ENCODE measurements at regions not wholly inside any gene's neighbourhood (a gene's known extent, or its start where the extent isn't known, plus 50 kb on each side); places are given as distances from the start of the nearest gene placed in this dataset.

DNA sequence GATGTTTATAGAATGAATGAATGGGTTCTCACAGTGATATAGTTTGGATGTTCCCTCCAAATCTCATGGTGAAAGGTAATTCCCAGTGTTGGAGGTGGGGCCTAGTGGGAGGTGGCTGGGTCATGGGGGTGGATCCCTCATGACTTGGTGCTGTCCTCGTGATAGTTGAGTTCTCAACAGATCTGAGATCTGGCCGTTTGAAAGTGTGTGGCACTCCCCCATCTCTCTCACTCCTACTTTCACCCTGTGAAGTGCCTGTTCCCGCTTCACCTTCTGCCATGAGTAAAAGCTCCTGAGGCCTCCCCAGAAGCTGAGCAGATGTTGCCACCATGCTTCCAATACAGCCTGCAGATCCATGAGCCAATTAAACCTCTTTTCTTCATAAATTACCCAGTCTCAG, 170.8 kb upstream of the LINGO1 start:
- DNase-seq (ENCODE audit: low read depth in 4 of 4, low spot score in 3 of 4): no peak

DNA sequence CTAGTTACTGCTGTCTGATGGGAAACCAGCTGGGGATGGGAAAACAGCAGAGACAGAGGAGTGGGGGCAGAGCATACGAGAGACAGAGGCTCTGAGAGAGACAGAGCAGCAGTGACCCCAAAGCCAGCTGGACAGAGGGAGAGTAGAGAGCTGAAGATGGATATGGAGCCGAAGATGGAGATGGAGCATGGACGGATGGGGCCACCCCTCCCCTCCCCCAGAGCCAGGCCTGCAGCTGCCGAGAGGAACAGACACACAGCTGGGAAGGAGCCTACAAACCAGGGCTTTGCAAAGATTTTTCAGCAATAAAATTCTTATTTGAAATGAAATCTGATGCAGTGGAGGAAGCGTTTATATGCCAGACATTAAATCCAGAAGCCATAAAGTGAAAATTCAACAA, 167.6 kb upstream of the LINGO1 start:
- DNase-seq (ENCODE audit: low read depth in 4 of 4, low spot score in 3 of 4): no peak

- DNase-seq (ENCODE audit: low read depth in 4 of 4, low spot score in 3 of 4): no peak
Measured at GRCh38 chr15:77798847-77799246, 166.1 kb upstream of the LINGO1 start.

DNA sequence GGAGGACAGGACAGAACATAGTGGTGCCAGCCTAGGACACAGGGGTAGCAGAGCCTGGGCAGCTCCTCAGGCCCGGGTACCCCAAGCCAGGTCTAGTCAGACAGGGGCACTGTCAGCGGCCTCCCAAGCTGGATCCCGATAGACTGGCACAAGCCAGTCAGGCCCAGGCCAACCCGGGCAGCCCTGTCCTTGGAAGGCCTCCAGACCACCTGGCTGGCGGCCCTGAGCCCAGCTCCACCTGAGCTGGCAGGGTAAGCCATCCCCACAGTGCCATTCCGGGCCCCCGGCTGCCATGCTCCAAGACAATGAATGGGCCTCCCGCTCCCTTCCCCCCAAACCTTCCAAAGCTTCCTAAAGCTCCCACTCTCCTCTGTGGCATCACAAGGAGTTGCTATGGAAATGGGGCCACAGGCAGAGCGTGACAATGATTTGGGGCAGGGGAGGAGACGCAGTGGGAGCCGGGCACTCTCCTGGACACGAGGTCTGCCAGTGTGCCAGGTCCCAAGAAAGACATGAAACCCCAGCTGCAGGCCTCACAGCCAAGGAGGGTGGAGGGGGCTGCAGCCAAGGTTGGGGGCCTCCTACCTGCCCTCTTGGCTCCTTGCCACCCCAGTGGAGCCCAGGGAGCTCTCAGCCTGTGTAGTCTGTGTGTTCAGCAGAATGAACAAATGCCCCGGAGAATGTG, 165.6 kb upstream of the LINGO1 start:
- no peak for DNase-seq (ENCODE audit: low read depth in 4 of 4, low spot score in 3 of 4)

- DNase-seq (ENCODE audit: low read depth in 4 of 4, low spot score in 3 of 4): no peak
Measured at GRCh38 chr15:77797270-77797669, 164.6 kb upstream of the LINGO1 start.

- no peak for DNase-seq (ENCODE audit: low read depth in 4 of 4, low spot score in 3 of 4)
Measured at GRCh38 chr15:77796046-77796729, 163.5 kb upstream of the LINGO1 start.

- no peak for DNase-seq (ENCODE audit: low read depth in 4 of 4, low spot score in 3 of 4)
Measured at GRCh38 chr15:77795446-77795845, 162.7 kb upstream of the LINGO1 start.

- DNase-seq (ENCODE audit: low read depth in 4 of 4, low spot score in 3 of 4): no peak
Measured at GRCh38 chr15:77791941-77792340, 159.2 kb upstream of the LINGO1 start.

DNA sequence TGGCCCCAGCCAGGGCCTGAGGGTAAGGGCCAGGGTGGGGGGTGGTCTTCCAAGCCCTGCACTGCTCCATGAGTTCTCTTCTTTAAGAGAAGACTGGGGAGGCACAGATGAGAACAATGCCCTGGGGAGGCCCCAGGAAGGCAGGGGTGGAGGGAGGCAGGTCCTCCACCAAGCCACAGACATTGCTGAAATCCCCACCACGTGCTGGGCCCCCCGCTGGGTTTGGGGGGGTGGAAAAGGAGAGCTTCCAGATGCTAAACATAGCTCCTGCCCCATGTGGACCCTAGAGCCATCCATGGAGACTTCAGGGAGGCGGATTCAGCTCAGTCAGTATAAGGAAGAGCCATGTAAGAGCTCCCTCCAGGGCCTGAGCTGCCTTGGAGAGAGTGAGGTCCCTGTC, 157.8 kb upstream of the LINGO1 start:
- no peak for DNase-seq (ENCODE audit: low read depth in 4 of 4, low spot score in 3 of 4)

GRCh38 chr15:77786956-77787355, 154.2 kb upstream of the LINGO1 start:
- no peak for DNase-seq (ENCODE audit: low read depth in 4 of 4, low spot score in 3 of 4)

- DNase-seq (ENCODE audit: low read depth in 4 of 4, low spot score in 3 of 4): no peak
Measured at GRCh38 chr15:77786181-77786890, 153.6 kb upstream of the LINGO1 start.

GRCh38 chr15:77784361-77785292, 151.9 kb upstream of the LINGO1 start:
- DNase-seq (ENCODE audit: low read depth in 4 of 4, low spot score in 3 of 4): no peak

DNA sequence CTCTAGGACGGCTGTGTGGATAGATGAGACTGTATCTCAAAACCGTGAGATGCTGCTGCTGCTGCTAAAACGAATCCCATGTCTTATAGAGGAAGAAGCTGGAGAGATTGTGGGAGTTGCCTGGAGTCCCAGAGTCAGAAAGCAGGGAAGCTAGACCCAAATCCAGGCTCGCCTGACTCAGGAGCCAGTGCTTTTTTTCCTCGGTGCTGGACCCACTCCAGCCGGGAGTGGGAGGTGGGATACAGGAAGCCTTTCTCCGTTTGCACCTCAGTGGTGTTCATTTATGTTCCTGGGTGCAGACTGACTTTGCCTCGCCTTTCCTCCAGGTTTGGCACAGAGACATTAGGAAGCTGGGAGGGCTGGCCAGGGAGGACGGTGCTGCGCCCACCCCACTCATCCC, 150.9 kb upstream of the LINGO1 start:
- no peak for DNase-seq (ENCODE audit: low read depth in 4 of 4, low spot score in 3 of 4)

DNA sequence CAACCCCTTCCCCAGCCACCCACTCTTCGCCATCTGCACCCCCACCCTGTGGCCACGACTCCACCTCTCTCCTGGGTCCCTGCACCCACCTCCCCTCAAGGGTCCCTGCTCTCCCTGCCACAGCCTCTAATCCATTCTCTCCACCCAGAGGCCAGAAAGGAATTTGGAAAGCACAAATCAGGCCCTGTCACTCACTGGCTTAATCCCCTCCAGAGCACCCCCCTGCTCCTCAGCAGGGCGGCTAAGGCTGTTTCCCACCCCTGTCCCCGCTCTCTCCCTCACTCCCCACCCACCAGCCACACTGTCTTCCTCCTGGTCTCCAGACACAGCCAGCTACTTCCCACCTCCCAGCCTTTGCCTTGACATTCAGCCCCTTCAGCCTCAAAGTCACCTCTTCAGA, 150.0 kb upstream of the LINGO1 start:
- DNase-seq (ENCODE audit: low read depth in 4 of 4, low spot score in 3 of 4): no peak

GRCh38 chr15:77781946-77782240, 149.2 kb upstream of the LINGO1 start:
- DNase-seq (ENCODE audit: low read depth in 4 of 4, low spot score in 3 of 4): no peak

- no peak for DNase-seq (ENCODE audit: low read depth in 4 of 4, low spot score in 3 of 4)
Measured at GRCh38 chr15:77781151-77781945, 148.6 kb upstream of the LINGO1 start.

DNA sequence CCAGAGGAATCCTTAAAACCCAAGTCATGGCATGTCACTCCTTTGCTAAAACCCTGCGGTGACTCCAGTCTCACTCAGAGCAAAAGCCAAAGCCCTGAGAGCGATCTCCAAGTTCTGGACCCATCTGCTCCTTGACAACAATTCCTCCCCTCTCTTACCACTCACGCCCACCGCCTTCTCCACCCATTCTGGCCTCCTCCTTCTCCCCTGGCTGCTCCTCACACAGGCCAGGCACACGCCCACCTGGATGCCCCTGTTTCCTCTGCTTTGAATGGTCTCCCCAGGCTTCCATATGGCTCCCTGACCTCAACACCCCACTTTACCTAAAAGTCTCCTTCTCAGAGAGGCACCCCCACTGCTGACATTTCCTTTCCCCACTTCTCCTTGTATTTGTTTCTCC, 146.1 kb upstream of the LINGO1 start:
- DNase-seq (ENCODE audit: low read depth in 4 of 4, low spot score in 3 of 4): no peak

DNA sequence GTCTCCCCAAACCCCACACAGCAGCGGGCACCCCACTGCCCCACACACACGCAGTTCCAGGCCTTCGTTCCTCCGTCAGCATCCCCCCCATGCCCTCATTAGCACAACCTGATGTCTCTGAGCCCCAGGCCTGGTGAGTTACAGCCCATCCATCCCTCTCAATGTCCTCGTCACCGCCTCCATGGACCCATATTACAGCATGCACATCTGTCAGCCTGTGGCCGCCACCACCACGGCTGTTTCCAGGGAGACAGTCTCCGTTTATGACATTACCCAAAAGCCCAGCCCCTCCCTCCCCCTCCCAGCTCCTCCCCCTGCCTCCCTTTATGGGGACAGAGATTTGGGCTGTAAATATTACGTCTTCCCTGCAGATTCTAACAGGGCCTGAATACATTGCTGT, 143.1 kb upstream of the LINGO1 start:
- no peak for DNase-seq (ENCODE audit: low read depth in 4 of 4, low spot score in 3 of 4)

- no peak for DNase-seq (ENCODE audit: low read depth in 4 of 4, low spot score in 3 of 4)
Measured at GRCh38 chr15:77775373-77775772, 142.7 kb upstream of the LINGO1 start.

GRCh38 chr15:77774350-77774749, 141.6 kb upstream of the LINGO1 start:
- no peak for DNase-seq (ENCODE audit: low read depth in 4 of 4, low spot score in 3 of 4)

Data from right renal pelvis (tissue), 4 donors.